HepG2 (cell line): ENCODE measurements at regions not wholly inside any gene's neighbourhood (a gene's known extent, or its start where the extent isn't known, plus 50 kb on each side); places are given as distances from the start of the nearest gene placed in this dataset.

ENCODE experiments used
- HNRNPUL1 ChIP-seq: fragments of 200-400 bp; formaldehyde crosslinking; IDR thresholded peaks from 2 replicates; pipeline ENCODE4 v1.6.1; 2017; ENCODE audit warnings: low read depth, mild to moderate bottlenecking, low read length, moderate library complexity
- MXD3 ChIP-seq: IDR thresholded peaks from 2 replicates; pipeline ENCODE4 v1.6.1; 2016; ENCODE audit warnings: mild to moderate bottlenecking, missing biosample characterization, missing genetic modification reagents
- NFYB ChIP-seq: sonication (generic); formaldehyde crosslinking; IDR thresholded peaks from 2 replicates; pipeline ENCODE4 v1.4.0; 2020; ENCODE audit warnings: missing genetic modification reagents
- PRPF4 ChIP-seq: fragments of 200-400 bp; formaldehyde crosslinking; IDR thresholded peaks from 2 replicates; pipeline ENCODE4 v1.6.1; 2016; ENCODE audit warnings: low read length, low read depth; ENCODE audit not compliant: poor library complexity, severe bottlenecking
- ZBTB10 ChIP-seq: sonication (generic); formaldehyde crosslinking; IDR thresholded peaks from 2 replicates; pipeline ENCODE4 v1.4.0; 2020; ENCODE audit warnings: missing genetic modification reagents, borderline replicate concordance
- ZBTB40 ChIP-seq, 2 experiments: fragments of 450-650 bp in 1 of 2; sonication (generic) in 1 of 2; formaldehyde crosslinking in 1 of 2; IDR thresholded peaks; 2 replicates each; pipeline versions ENCODE4 v1.6.1 to v1.8.0; 2016 to 2022; ENCODE audit warnings: antibody characterized with exemption in 1 of 2, mild to moderate bottlenecking in 1 of 2, missing genetic modification reagents in 1 of 2
- ZFP41 ChIP-seq: sonication (generic); formaldehyde crosslinking; IDR thresholded peaks from 2 replicates; pipeline ENCODE4 v1.4.0; 2020; ENCODE audit warnings: mild to moderate bottlenecking, missing genetic modification reagents, borderline replicate concordance
- ZNF18 ChIP-seq: sonication (generic); formaldehyde crosslinking; IDR thresholded peaks from 2 replicates; pipeline ENCODE4 v1.8.0; 2022; ENCODE audit warnings: mild to moderate bottlenecking, missing genetic modification reagents; ENCODE audit not compliant: insufficient replicate concordance
- ZNF564 ChIP-seq: sonication (generic); formaldehyde crosslinking; IDR thresholded peaks from 2 replicates; pipeline ENCODE4 v1.8.1; 2023; ENCODE audit warnings: mild to moderate bottlenecking, missing genetic modification reagents
- ZNF703 ChIP-seq: sonication (generic); formaldehyde crosslinking; IDR thresholded peaks from 2 replicates; pipeline ENCODE4 v1.5.1; 2020; ENCODE audit warnings: missing genetic modification reagents, mild to moderate bottlenecking, moderate library complexity, borderline replicate concordance
- ZSCAN20 ChIP-seq: sonication (generic); formaldehyde crosslinking; IDR thresholded peaks from 2 replicates; pipeline ENCODE4 v1.4.0; 2020; ENCODE audit warnings: missing genetic modification reagents, mild to moderate bottlenecking, borderline replicate concordance
- TF ChIP-seq, protein P1 (sequence below): sonication (generic); formaldehyde crosslinking; IDR thresholded peaks from 2 replicates; pipeline ENCODE4 v1.8.0; 2022; ENCODE audit warnings: missing genetic modification reagents, mild to moderate bottlenecking, moderate library complexity, borderline replicate concordance

- TF ChIP-seq ZBTB40 (IDR thresholded peaks at IDR 0.05) = no peak
- TF ChIP-seq ZBTB40 (CRISPR knock-in tag; IDR thresholded peaks at IDR 0.05) = no peak
- TF ChIP-seq MXD3 (CRISPR knock-in tag) = no peak
- TF ChIP-seq ZFP41 = no peak
- TF ChIP-seq ZNF703 (CRISPR knock-in tag) = no peak
- TF ChIP-seq ZNF564 (CRISPR knock-in tag) = no peak
- no peak for TF ChIP-seq ZNF18 (CRISPR knock-in tag)
- no peak for TF ChIP-seq HNRNPUL1
- no peak for TF ChIP-seq PRPF4
- TF ChIP-seq ZSCAN20 = no peak
- TF ChIP-seq, protein P1, sequence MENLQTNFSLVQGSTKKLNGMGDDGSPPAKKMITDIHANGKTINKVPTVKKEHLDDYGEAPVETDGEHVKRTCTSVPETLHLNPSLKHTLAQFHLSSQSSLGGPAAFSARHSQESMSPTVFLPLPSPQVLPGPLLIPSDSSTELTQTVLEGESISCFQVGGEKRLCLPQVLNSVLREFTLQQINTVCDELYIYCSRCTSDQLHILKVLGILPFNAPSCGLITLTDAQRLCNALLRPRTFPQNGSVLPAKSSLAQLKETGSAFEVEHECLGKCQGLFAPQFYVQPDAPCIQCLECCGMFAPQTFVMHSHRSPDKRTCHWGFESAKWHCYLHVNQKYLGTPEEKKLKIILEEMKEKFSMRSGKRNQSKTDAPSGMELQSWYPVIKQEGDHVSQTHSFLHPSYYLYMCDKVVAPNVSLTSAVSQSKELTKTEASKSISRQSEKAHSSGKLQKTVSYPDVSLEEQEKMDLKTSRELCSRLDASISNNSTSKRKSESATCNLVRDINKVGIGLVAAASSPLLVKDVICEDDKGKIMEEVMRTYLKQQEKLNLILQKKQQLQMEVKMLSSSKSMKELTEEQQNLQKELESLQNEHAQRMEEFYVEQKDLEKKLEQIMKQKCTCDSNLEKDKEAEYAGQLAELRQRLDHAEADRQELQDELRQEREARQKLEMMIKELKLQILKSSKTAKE (CRISPR knock-in tag) = no peak
- no peak for TF ChIP-seq ZBTB10 (CRISPR knock-in tag)
- no peak for TF ChIP-seq NFYB (CRISPR knock-in tag)
Measured at GRCh38 chr10:83990126-83990525, 149.2 kb upstream of the GHITM start (continued).
